GM23248 (cell line): ENCODE measurements at regions not wholly inside any gene's neighbourhood (a gene's known extent, or its start where the extent isn't known, plus 50 kb on each side); places are given as distances from the start of the nearest gene placed in this dataset.

Experiments
- DNase-seq: peaks from one replicate; pipeline ENCODE4 v3.0.0-alpha.2; 2015
- H2AFZ ChIP-seq: fragments of 200-600 bp; sonication (generic); 2 replicates; pipeline ENCODE4 v1.6.1; 2016; ENCODE audit warnings: antibody characterized with exemption
- H3F3A ChIP-seq: fragments of 200-600 bp; sonication (generic); 2 replicates; pipeline ENCODE4 v1.6.1; 2016; ENCODE audit warnings: mild to moderate bottlenecking, antibody characterized with exemption, mixed run types; ENCODE audit not compliant: insufficient read depth
- H3K27ac ChIP-seq: fragments of 200-600 bp; sonication (generic); 2 replicates; pipeline ENCODE4 v1.5.1; 2016; ENCODE audit warnings: mild to moderate bottlenecking
- H3K27me3 ChIP-seq: fragments of 200-600 bp; sonication (generic); replicated peaks from 2 replicates; pipeline ENCODE4 v1.6.1; 2016; ENCODE audit warnings: mild to moderate bottlenecking; ENCODE audit not compliant: insufficient read depth
- H3K36me3 ChIP-seq: fragments of 200-600 bp; sonication (generic); 2 replicates; pipeline ENCODE4 v1.6.1; 2016; ENCODE audit warnings: low read depth, mild to moderate bottlenecking
- H3K4me1 ChIP-seq: fragments of 200-600 bp; sonication (generic); 2 replicates; pipeline ENCODE4 v1.6.1; 2016; ENCODE audit warnings: mild to moderate bottlenecking; ENCODE audit not compliant: insufficient read depth
- H3K4me2 ChIP-seq: fragments of 200-600 bp; sonication (generic); one replicate; pipeline ENCODE4 v1.6.1; 2016; ENCODE audit warnings: mild to moderate bottlenecking; ENCODE audit not compliant: unreplicated experiment
- H3K4me3 ChIP-seq: fragments of 200-600 bp; sonication (generic); 2 replicates; pipeline ENCODE4 v1.5.1; 2016; ENCODE audit warnings: mild to moderate bottlenecking
- H3K79me2 ChIP-seq: fragments of 200-600 bp; sonication (generic); 2 replicates; pipeline ENCODE4 v1.6.1; 2016; ENCODE audit warnings: mild to moderate bottlenecking; ENCODE audit not compliant: insufficient read depth
- H3K9ac ChIP-seq: fragments of 200-600 bp; sonication (generic); 2 replicates; pipeline ENCODE4 v1.6.1; 2016; ENCODE audit warnings: mild to moderate bottlenecking
- H3K9me2 ChIP-seq: fragments of 200-600 bp; sonication (generic); 2 replicates; pipeline ENCODE4 v1.6.1; 2016; ENCODE audit warnings: mixed run types, mild to moderate bottlenecking, moderate library complexity; ENCODE audit not compliant: insufficient read depth
- H3K9me3 ChIP-seq: fragments of 200-600 bp; sonication (generic); one replicate; pipeline ENCODE4 v1.6.1; 2017; ENCODE audit warnings: low read depth
- H4K20me1 ChIP-seq: fragments of 200-600 bp; sonication (generic); 2 replicates; pipeline ENCODE4 v1.6.0; 2016; ENCODE audit not compliant: insufficient read depth
- EZH2 ChIP-seq: fragments of 200-600 bp; sonication (generic); IDR thresholded peaks from 2 replicates; pipeline ENCODE4 v1.6.1; 2018; ENCODE audit warnings: antibody characterized with exemption, mild to moderate bottlenecking; ENCODE audit not compliant: insufficient read depth, poor library complexity, severe bottlenecking
- EZH2phosphoT487 ChIP-seq: fragments of 200-600 bp; sonication (generic); IDR thresholded peaks from 2 replicates; pipeline ENCODE4 v1.6.1; 2018; ENCODE audit warnings: antibody characterized with exemption, moderate library complexity, mild to moderate bottlenecking, low read depth; ENCODE audit not compliant: insufficient read depth
- WGBS, 2 experiments: methylation state at CpG; one replicate each; pipeline ENCODE4 v1.1.6; 2015 to 2017; ENCODE audit warnings: low lambda C conversion rate in 2 of 2, low coverage in 1 of 2; ENCODE audit errors: missing lambda C conversion rate in 2 of 2; 5-methylcytosine and 5-hydroxymethylcytosine counted together
- in situ Hi-C: fragments of 300-500 bp; cut with MboI; formaldehyde crosslinking; loops from 2 replicates; pipeline ENCODE4 v1.15.0; 2020

- H3K9ac ChIP-seq = no peak overlapping the region
- H3K4me3 ChIP-seq = no peak overlapping the region
- H3K4me2 ChIP-seq = no peak overlapping the region
- no peaks in the 10 kb centered on the region for H3K27me3 ChIP-seq
- H3K79me2 ChIP-seq = no peaks in the 10 kb centered on the region
- WGBS, 2 experiments = 23 to 29% methylated on average over 4 of the region's 4 CpGs
- no peak overlapping the region for H3K27ac ChIP-seq
- H4K20me1 ChIP-seq = no peaks in the 10 kb centered on the region
- no peaks in the 10 kb centered on the region for H3K9me2 ChIP-seq
- no peaks in the 10 kb centered on the region for H3K4me1 ChIP-seq
- no peak for TF ChIP-seq EZH2
- no peak for TF ChIP-seq EZH2phosphoT487
- no peak for DNase-seq
- H3F3A ChIP-seq = no peaks in the 10 kb centered on the region
- no peak overlapping the region for H2AFZ ChIP-seq
- no peaks in the 10 kb centered on the region for H3K36me3 ChIP-seq
- no peaks in the 10 kb centered on the region for H3K9me3 ChIP-seq
- in situ Hi-C loops = no loop called here
These were observed 484.7 kb downstream of the DACH1 start for GRCh38 chr13:71382285-71382684.

- no peaks in the 10 kb centered on the region for H3K9me3 ChIP-seq
- H3K27me3 ChIP-seq = no peaks in the 10 kb centered on the region
- no peaks in the 10 kb centered on the region for H3K36me3 ChIP-seq
- 0 to 5% methylated on average over 2 of the region's 2 CpGs for WGBS, 2 experiments
- no peak overlapping the region for H3K27ac ChIP-seq
- H3K9me2 ChIP-seq = no peaks in the 10 kb centered on the region
- TF ChIP-seq EZH2phosphoT487 (no peak), EZH2 (no peak)
- in situ Hi-C loops = no loop called here
- H3K79me2 ChIP-seq = no peaks in the 10 kb centered on the region
- no peak overlapping the region for H3K4me2 ChIP-seq
- no peaks in the 10 kb centered on the region for H4K20me1 ChIP-seq
- H3K9ac ChIP-seq = no peak overlapping the region
- H3F3A ChIP-seq = no peaks in the 10 kb centered on the region
- no peak overlapping the region for H2AFZ ChIP-seq
- H3K4me3 ChIP-seq = no peak overlapping the region
- no peaks in the 10 kb centered on the region for H3K4me1 ChIP-seq
- DNase-seq = no peak
These were observed 486.8 kb downstream of the DACH1 start for GRCh38 chr13:71380191-71380590.

GRCh38 chr13:71378961-71379905 is 487.8 kb downstream of the DACH1 start:
- in situ Hi-C loops = no loop called here
- no peaks in the 10 kb centered on the region for H3K36me3 ChIP-seq
- H3K27me3 ChIP-seq = no peaks in the 10 kb centered on the region
- TF ChIP-seq EZH2phosphoT487 (no peak), EZH2 (no peak)
- H3K4me3 ChIP-seq = no peak overlapping the region
- no peak for DNase-seq
- no peak overlapping the region for H3K27ac ChIP-seq
- H2AFZ ChIP-seq = no peak overlapping the region
- 6 to 12% methylated on average over 5 of the region's 5 CpGs for WGBS, 2 experiments
- H4K20me1 ChIP-seq = no peaks in the 10 kb centered on the region
- H3K4me1 ChIP-seq = no peaks in the 10 kb centered on the region
- H3K9me2 ChIP-seq = no peaks in the 10 kb centered on the region
- H3K4me2 ChIP-seq = no peak overlapping the region
- no peaks in the 10 kb centered on the region for H3K9me3 ChIP-seq
- H3K9ac ChIP-seq = no peak overlapping the region
- no peaks in the 10 kb centered on the region for H3K79me2 ChIP-seq
- no peaks in the 10 kb centered on the region for H3F3A ChIP-seq

GRCh38 chr13:71374471-71375049 is 492.4 kb downstream of the DACH1 start:
- in situ Hi-C loops = no loop called here
- H3K4me1 ChIP-seq = no peaks in the 10 kb centered on the region
- H4K20me1 ChIP-seq = no peaks in the 10 kb centered on the region
- no peak overlapping the region for H3K27ac ChIP-seq
- H2AFZ ChIP-seq = no peak overlapping the region
- H3F3A ChIP-seq = no peaks in the 10 kb centered on the region
- H3K9me2 ChIP-seq = no peaks in the 10 kb centered on the region
- H3K4me3 ChIP-seq = no peak overlapping the region
- H3K4me2 ChIP-seq = no peak overlapping the region
- H3K27me3 ChIP-seq = no peaks in the 10 kb centered on the region
- no peaks in the 10 kb centered on the region for H3K36me3 ChIP-seq
- no peak for DNase-seq
- 19 to 21% methylated on average over 3 of the region's 3 CpGs for WGBS, 2 experiments
- H3K79me2 ChIP-seq = no peaks in the 10 kb centered on the region
- TF ChIP-seq EZH2 (no peak), EZH2phosphoT487 (no peak)
- no peaks in the 10 kb centered on the region for H3K9me3 ChIP-seq
- H3K9ac ChIP-seq = no peak overlapping the region
